GM12878 (cell line): ENCODE measurements at regions not wholly inside any gene's neighbourhood (a gene's known extent, or its start where the extent isn't known, plus 50 kb on each side); places are given as distances from the start of the nearest gene placed in this dataset.

ENCODE experiments used
- CBX3 ChIP-seq: fragments of 200-600 bp; sonication (generic); IDR thresholded peaks from 2 replicates; pipeline ENCODE4 v1.6.1; 2016; ENCODE audit warnings: low read depth, borderline replicate concordance
- POLR2A ChIP-seq: IDR thresholded peaks from 2 replicates; pipeline ENCODE4 v1.6.1; 2011; ENCODE audit warnings: low read depth, mild to moderate bottlenecking, low read length
- POLR2AphosphoS2 ChIP-seq: IDR thresholded peaks from 2 replicates; pipeline ENCODE4 v1.6.1; 2011; ENCODE audit warnings: low read depth, mild to moderate bottlenecking, low read length, improper control_type of control experiment, moderate library complexity
- TF ChIP-seq, protein P1 (sequence below), 3 experiments: IDR thresholded peaks in 2 of 3; conservative IDR thresholded peaks in 1 of 3; 2 replicates each; pipeline ENCODE4 v1.5.1; 2011; ENCODE audit warnings: low read depth in 3 of 3, low read length in 3 of 3, mild to moderate bottlenecking in 3 of 3, control low read depth in 2 of 3, moderate library complexity in 2 of 3, inconsistent platforms in 1 of 3, mixed read lengths in 1 of 3; ENCODE audit not compliant: control insufficient read depth in 2 of 3, insufficient read depth in 1 of 3; ENCODE audit errors: extremely low read depth in 1 of 3

DNA sequence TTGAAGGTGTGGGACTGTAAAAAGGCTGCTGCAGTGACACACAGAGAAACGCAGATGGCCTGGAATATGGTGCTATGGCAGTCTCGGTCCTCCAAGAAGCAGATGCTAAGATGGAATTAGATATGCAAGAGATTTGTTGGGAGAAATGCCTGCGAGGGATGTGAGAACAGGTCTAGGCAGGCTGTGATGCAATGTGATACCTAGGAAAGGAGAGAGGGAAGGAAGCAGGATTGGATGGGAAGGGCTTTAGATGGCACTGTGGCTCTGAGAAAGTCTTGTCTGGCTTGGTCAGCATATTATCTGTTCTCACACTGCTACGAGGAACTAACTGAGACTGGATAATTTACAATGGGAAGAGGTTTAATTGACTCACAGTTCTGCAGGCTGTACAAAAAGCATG, 374.4 kb downstream of the BCAT1 start:
- TF ChIP-seq, protein P1, sequence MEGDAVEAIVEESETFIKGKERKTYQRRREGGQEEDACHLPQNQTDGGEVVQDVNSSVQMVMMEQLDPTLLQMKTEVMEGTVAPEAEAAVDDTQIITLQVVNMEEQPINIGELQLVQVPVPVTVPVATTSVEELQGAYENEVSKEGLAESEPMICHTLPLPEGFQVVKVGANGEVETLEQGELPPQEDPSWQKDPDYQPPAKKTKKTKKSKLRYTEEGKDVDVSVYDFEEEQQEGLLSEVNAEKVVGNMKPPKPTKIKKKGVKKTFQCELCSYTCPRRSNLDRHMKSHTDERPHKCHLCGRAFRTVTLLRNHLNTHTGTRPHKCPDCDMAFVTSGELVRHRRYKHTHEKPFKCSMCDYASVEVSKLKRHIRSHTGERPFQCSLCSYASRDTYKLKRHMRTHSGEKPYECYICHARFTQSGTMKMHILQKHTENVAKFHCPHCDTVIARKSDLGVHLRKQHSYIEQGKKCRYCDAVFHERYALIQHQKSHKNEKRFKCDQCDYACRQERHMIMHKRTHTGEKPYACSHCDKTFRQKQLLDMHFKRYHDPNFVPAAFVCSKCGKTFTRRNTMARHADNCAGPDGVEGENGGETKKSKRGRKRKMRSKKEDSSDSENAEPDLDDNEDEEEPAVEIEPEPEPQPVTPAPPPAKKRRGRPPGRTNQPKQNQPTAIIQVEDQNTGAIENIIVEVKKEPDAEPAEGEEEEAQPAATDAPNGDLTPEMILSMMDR (IDR thresholded peaks at IDR 0.05 in 2 of 3, conservative IDR thresholded peaks at IDR 0.05 in 1 of 3; ENCODE audit: control insufficient read depth in 2 of 3, extremely low read depth in 1 of 3, insufficient read depth in 1 of 3, low read depth in 3 of 3, low read length in 3 of 3) = no peak
- TF ChIP-seq POLR2A (no peak), CBX3 (no peak), POLR2AphosphoS2 (no peak)
